NCI-H1436 (cell line): ENCODE measurements at regions not wholly inside any gene's neighbourhood (a gene's known extent, or its start where the extent isn't known, plus 50 kb on each side); places are given as distances from the start of the nearest gene placed in this dataset.

Experiments
- DNase-seq: peaks from one replicate; lab custom pipeline; 2025; lab: John Stamatoyannopoulos, UW

DNA sequence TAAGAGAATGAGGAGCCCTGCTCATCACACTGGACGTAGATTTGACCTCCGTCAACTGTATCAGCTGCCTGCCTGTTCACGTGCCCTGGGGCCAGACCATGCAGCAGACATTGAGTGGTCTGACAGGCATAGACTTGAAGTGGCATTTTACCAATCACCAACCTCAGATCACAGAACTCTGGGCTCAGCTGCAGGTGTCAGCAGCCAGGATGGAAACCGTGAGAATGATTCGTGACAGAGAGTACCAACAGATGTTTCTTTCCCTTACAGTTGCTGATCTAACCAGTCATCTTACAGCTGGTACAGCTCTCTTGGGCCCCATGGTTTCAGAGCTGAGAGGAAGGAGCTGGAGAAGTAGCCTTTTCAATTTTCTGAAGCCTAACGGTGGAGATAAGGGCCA is 148.9 kb downstream of the EN1 start:
- no peak for DNase-seq

- DNase-seq, result no peak
Observed at GRCh38 chr2:118697781-118698180, 149.7 kb downstream of the EN1 start.

DNA sequence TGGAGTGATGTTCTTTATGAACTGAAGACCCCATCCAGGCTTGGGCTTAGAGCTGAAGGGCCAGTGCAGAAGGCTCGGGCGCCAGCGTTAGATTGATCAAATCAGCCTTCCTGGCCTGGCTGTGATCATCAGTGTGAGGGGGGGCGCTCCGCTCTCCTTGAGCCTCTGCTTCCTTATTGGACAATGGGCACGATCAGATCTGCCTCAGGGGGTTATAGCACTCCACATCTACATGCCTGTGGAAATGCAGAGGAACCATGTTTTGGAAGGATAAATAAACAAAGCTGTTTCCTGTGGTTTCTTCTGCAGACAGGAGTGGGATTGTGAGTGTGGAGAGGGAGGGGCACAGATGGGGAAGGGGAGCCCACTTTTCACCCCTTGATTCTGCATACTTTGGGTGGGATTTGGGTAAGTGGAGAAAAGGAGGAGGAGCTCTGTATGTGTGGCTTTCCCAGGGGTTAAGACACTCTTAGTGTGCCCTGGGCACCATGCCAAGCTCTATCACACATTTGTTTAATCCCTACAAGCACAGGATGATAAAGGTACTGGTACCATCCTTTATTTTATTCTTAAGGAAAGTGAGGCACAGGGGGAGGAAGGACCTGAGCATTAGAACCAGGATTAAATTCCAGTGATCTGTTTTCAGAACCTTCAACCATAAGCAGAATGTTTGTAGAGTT is 150.5 kb downstream of the EN1 start:
- DNase-seq, result no peak

- no peak for DNase-seq
Observed at GRCh38 chr2:118693287-118693822, 154.1 kb downstream of the EN1 start.

- no peak for DNase-seq
Observed at GRCh38 chr2:118689874-118690273, 157.6 kb downstream of the EN1 start.

GRCh38 chr2:118689456-118689855 is 158.0 kb downstream of the EN1 start:
- no peak for DNase-seq

- no peak for DNase-seq
Observed at GRCh38 chr2:118689033-118689432, 158.4 kb downstream of the EN1 start.

DNA sequence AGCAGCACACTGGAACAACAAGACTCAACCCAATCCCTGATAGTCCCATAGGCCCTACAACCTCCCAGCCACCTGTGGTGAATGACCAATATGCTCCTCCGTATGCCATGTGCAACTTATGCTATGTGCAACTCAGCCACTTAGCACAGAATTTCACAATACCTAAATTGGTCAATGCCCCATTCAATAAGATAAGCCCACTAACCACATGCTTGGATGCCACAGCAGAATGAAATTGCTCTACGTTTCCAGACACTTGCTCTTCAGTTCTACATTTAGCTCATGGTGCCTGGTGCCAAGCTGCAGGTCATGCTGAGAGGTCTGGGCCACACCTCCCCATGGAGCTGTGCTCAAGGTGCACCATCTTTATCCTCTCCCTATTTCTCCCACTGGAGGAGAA is 159.8 kb downstream of the EN1 start:
- no peak for DNase-seq

- no peak for DNase-seq
Observed at GRCh38 chr2:118687192-118687591, 160.3 kb downstream of the EN1 start.

GRCh38 chr2:118686346-118686745 is 161.1 kb downstream of the EN1 start:
- no peak for DNase-seq

DNA sequence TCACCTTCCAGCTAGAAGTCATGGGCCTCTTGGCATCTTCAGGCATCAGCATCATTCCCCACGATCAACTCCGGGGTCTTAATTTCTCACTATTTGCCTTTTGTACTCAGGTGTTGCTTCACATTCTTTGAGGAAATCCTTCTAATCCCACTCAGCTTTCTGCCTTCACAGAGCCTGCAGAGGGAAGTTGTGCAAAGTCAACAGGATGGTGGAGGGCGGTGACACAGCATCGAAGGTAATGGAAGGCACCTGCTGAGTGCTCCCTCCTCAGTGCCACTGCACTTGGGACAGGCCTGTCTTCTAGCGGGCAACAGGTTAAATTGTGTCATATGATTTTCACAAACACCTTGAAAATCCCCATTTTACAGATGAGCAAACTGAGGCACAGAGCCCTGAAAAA is 164.0 kb downstream of the EN1 start:
- no peak for DNase-seq

DNA sequence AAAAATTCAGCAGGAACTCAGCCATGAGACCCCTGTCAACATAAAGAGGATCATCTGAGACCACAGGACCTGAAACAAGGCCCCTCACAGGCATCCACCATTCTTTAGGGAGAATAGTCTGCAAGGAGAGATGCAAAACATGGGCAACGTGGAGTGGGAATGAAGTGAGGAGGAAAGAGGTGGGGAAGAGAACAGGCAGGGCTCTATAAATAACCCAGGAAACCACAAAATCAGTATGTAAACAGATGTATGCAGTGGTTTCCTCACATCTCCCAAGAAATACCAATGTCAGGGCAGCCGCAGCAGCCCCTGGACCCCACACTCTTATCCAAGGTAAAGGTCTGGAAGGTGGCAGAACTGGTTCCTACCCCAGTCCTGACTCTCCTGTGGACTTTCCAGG is 168.5 kb downstream of the EN1 start:
- DNase-seq, result no peak

- DNase-seq, result no peak
Observed at GRCh38 chr2:118677546-118677945, 169.9 kb downstream of the EN1 start.

GRCh38 chr2:118675531-118675930 is 171.9 kb downstream of the EN1 start:
- no peak for DNase-seq

- DNase-seq, result no peak
Observed at GRCh38 chr2:118672571-118673158, 174.8 kb downstream of the EN1 start.

DNA sequence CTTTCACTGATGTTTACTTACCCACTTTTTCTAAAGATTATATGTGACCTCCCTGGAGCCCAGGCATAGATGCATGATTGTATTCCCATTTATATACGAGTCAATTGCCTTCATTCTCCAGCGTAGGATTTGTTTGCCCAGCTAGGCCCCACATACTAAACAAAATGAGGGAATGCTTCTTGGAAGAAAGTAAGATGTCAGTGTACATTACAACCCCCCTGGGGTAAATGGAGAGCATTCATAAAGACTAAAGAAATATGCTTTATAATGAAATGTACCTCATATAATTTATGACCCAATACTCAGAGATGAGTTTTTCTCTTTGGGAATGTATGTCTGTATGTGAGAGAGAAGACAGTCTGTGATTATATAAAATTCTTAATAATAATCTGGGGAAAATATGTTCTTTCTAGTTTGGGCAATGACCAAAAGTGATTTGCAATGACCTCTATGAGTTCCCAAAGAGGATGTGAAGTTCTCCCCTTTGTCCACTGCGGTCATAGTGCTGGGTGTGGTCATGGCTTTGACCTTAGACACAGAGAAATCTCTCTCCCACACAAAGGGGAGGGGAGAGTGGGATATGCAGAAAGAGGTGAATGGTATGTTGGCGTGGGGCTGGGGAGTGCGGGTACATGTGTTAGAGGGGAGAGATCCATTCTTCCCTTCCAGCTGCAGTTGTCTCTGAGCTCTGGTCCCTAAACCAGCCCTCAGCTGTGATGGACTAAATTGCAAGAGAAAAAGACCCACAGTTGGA is 175.6 kb downstream of the EN1 start:
- no peak for DNase-seq

GRCh38 chr2:118670838-118671237 is 176.6 kb downstream of the EN1 start:
- no peak for DNase-seq

DNA sequence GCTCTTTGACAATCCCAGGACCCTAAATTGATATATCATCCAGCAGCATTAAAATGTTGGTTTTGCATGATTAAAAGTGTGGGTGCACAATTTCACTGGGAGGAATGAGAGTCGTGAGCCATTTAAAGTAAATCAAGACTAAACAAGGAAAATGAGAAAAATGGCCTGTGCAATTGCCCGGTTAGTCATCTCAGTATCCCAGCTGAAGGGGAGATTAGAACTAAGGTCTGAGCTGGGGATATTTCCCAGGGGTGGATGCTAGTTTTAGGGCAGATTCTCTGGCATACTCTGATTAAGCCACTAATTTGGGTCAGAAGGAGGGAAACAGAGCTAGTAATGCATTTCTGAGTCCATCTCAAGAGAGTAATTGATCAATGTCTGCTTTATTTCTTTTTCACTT is 177.2 kb downstream of the EN1 start:
- DNase-seq, result no peak

DNA sequence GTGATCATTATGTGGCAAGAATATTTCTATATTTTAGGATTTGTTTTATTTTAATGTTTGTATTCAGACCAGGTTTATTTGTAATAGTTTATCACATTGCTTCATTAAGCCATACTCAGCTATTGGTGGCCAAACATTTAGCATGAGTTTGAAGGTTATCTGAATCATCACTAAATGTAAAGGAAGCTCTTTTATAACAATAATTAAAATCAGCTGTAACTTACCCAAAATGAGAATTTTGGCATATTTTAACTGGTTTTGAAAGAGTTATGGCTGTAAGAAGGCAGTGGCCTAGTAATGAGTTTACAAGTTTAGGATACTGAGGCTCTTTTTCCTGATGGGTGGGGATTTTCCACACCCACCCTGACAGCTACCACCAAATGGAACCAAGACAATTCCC is 177.8 kb downstream of the EN1 start:
- no peak for DNase-seq

GRCh38 chr2:118668431-118669424 is 178.7 kb downstream of the EN1 start:
- DNase-seq, result no peak

GRCh38 chr2:118667964-118668363 is 179.5 kb downstream of the EN1 start:
- DNase-seq, result no peak

- no peak for DNase-seq
Observed at GRCh38 chr2:118667348-118667747, 180.1 kb downstream of the EN1 start.
